ENCODE measurements at regions not wholly inside any gene's neighbourhood (a gene's known extent, or its start where the extent isn't known, plus 50 kb on each side); places are given as distances from the start of the nearest gene placed in this dataset.
"Not testable (repeated sequence)": the region's sequence is repeated elsewhere in the genome, so short reads cannot be mapped to it uniquely, and the experiment has no call there.

GRCh38 chr3:178967177-178967532 is 104.5 kb downstream of the ZMAT3 start:
- DNase-seq (ENCODE audit: low spot score): no peak

- peak; percentile 46 for DNase-seq (ENCODE audit: low spot score)
Measured at GRCh38 chr3:178966299-178967176, 105.1 kb downstream of the ZMAT3 start.

GRCh38 chr3:178964551-178964950 is 107.1 kb downstream of the ZMAT3 start:
- no peak for DNase-seq (ENCODE audit: low spot score)

GRCh38 chr3:178960918-178961317 is 110.7 kb downstream of the ZMAT3 start:
- no peak for DNase-seq (ENCODE audit: low spot score)

GRCh38 chr3:178960181-178960580 is 111.4 kb downstream of the ZMAT3 start:
- DNase-seq (ENCODE audit: low spot score): no peak

- DNase-seq (ENCODE audit: low spot score): peak; percentile 73
Measured at GRCh38 chr3:178950676-178951075, 120.9 kb downstream of the ZMAT3 start.

- DNase-seq (ENCODE audit: low spot score): no peak
Measured at GRCh38 chr3:178949896-178950295, 121.7 kb downstream of the ZMAT3 start.

GRCh38 chr3:178948546-178948945 is 123.1 kb downstream of the ZMAT3 start:
- DNase-seq (ENCODE audit: low spot score): no peak

GRCh38 chr3:178947738-178948137 is 123.9 kb downstream of the ZMAT3 start:
- DNase-seq (ENCODE audit: low spot score): no peak

GRCh38 chr3:178942261-178942660 is 129.3 kb downstream of the ZMAT3 start:
- not testable (repeated sequence) for DNase-seq (ENCODE audit: low spot score)

GRCh38 chr3:178930116-178930515 is 141.5 kb downstream of the ZMAT3 start:
- DNase-seq (ENCODE audit: low spot score): no peak

- no peak for DNase-seq (ENCODE audit: low spot score)
Measured at GRCh38 chr3:178916223-178916622, 155.4 kb downstream of the ZMAT3 start.

GRCh38 chr3:178915365-178915764 is 156.2 kb downstream of the ZMAT3 start:
- no peak for DNase-seq (ENCODE audit: low spot score)

- no peak for DNase-seq (ENCODE audit: low spot score)
Measured at GRCh38 chr3:178907081-178907480, 164.5 kb downstream of the ZMAT3 start.

GRCh38 chr3:178901204-178901603 is 170.4 kb downstream of the ZMAT3 start:
- no peak for DNase-seq (ENCODE audit: low spot score)

- no peak for DNase-seq (ENCODE audit: low spot score)
Measured at GRCh38 chr3:178900029-178900646, 171.5 kb downstream of the ZMAT3 start.

- no peak for DNase-seq (ENCODE audit: low spot score)
Measured at GRCh38 chr3:178895178-178895789, 176.3 kb downstream of the ZMAT3 start.

Data from kidney capillary endothelial cell (primary cell).